Prostate gland (tissue), 2 donors: ENCODE measurements at regions not wholly inside any gene's neighbourhood (a gene's known extent, or its start where the extent isn't known, plus 50 kb on each side); places are given as distances from the start of the nearest gene placed in this dataset.

ENCODE experiments used
- DNase-seq: peaks from one replicate; pipeline ENCODE4 v3.0.0-alpha.2; 2019; ENCODE audit warnings: low spot score
- H3K27ac ChIP-seq, 2 donors: fragments of 200-600 bp; sonication (generic); 2 replicates each; pipeline ENCODE4 v1.5.1; 2017 to 2019
- H3K27me3 ChIP-seq: fragments of 200-600 bp; sonication (generic); replicated peaks from 2 replicates; pipeline ENCODE4 v1.5.1; 2019; ENCODE audit not compliant: insufficient read depth
- H3K36me3 ChIP-seq, 2 donors: fragments of 200-600 bp; sonication (generic); 1 replicate in 1 of 2; 2 replicates in 1 of 2; pipeline versions ENCODE4 v1.5.1 to v1.8.1; 2017 to 2019
- H3K4me1 ChIP-seq: fragments of 200-600 bp; sonication (generic); replicated peaks from 2 replicates; pipeline ENCODE4 v1.5.1; 2019
- H3K4me3 ChIP-seq, 2 donors: fragments of 200-600 bp; sonication (generic); 2 replicates each; pipeline ENCODE4 v1.5.1; 2017 to 2019
- H3K9me3 ChIP-seq: fragments of 200-600 bp; sonication (generic); 2 replicates; pipeline ENCODE4 v1.5.1; 2017
- CTCF ChIP-seq, 4 experiments: fragments of 200-600 bp in 2 of 4; fragments of 450-650 bp in 2 of 4; sonication (generic) in 2 of 4; IDR thresholded peaks; 1 replicate in 3 of 4; 2 replicates in 1 of 4; pipeline ENCODE4 v1.5.1; 2016 to 2019; ENCODE audit warnings: antibody characterized with exemption in 4 of 4, mild to moderate bottlenecking in 2 of 4, moderate library complexity in 2 of 4
- POLR2A ChIP-seq: fragments of 450-650 bp; IDR thresholded peaks from one replicate; pipeline ENCODE4 v1.6.1; 2016; ENCODE audit warnings: antibody characterized with exemption, mild to moderate bottlenecking
- POLR2AphosphoS5 ChIP-seq: sonication (generic); formaldehyde crosslinking; IDR thresholded peaks from one replicate; pipeline ENCODE4 v1.6.1; 2017; ENCODE audit warnings: antibody characterized with exemption
- WGBS: methylation state at CpG from one replicate; pipeline ENCODE4 v1.1.5; 2018; 5-methylcytosine and 5-hydroxymethylcytosine counted together
- intact Hi-C: fragments of 100-400 bp; cut with DNase I; formaldehyde crosslinking; loops from one replicate; pipeline ENCODE4 v1.14.2; 2022

- intact Hi-C loops = no loop called here
- Histone ChIP-seq H3K9me3 (no peaks in the 10 kb centered on the region), H3K36me3 (no peaks in the 10 kb centered on the region), H3K4me1 (no peaks in the 10 kb centered on the region), H3K4me3 (no peak overlapping the region), H3K27ac (no peak overlapping the region), H3K27me3 (no peaks in the 10 kb centered on the region)
- no peak for DNase-seq
- no peak for TF ChIP-seq CTCF (IDR thresholded peaks at IDR 0.05)
- TF ChIP-seq POLR2AphosphoS5 = no peak
- TF ChIP-seq POLR2A = no peak
- WGBS = 20% methylated on average over 2 of the region's 2 CpGs
Observed at GRCh38 chr5:82798676-82799075, 278.5 kb downstream of the TMEM167A start.

- H3K36me3 ChIP-seq = no peaks in the 10 kb centered on the region
- 61% methylated on average over 5 of the region's 5 CpGs for WGBS
- no peak for TF ChIP-seq CTCF (IDR thresholded peaks at IDR 0.05)
- TF ChIP-seq POLR2AphosphoS5 = no peak
- no peak for TF ChIP-seq POLR2A
- no peak overlapping the region for H3K27ac ChIP-seq
- no peaks in the 10 kb centered on the region for H3K27me3 ChIP-seq
- intact Hi-C loops = no loop called here
- H3K4me3 ChIP-seq = no peak overlapping the region
- H3K4me1 ChIP-seq = no peaks in the 10 kb centered on the region
- DNase-seq = no peak
- no peaks in the 10 kb centered on the region for H3K9me3 ChIP-seq
Observed at GRCh38 chr5:82796643-82797416, 280.4 kb downstream of the TMEM167A start.

- intact Hi-C loops = no loop called here
- Histone ChIP-seq H3K36me3 (no peaks in the 10 kb centered on the region), H3K27ac (no peak overlapping the region), H3K27me3 (no peaks in the 10 kb centered on the region), H3K9me3 (no peaks in the 10 kb centered on the region), H3K4me3 (no peak overlapping the region), H3K4me1 (no peaks in the 10 kb centered on the region)
- TF ChIP-seq POLR2AphosphoS5 (no peak), POLR2A (no peak), CTCF (IDR thresholded peaks at IDR 0.05) (no peak)
- no peak for DNase-seq
- 94% methylated on average over 2 of the region's 2 CpGs for WGBS
Observed at GRCh38 chr5:82794876-82795275, 282.3 kb downstream of the TMEM167A start.

GRCh38 chr5:82793808-82794419 lies 283.3 kb downstream of the TMEM167A start:
- Histone ChIP-seq H3K27ac (no peak overlapping the region), H3K9me3 (no peaks in the 10 kb centered on the region), H3K36me3 (no peaks in the 10 kb centered on the region), H3K27me3 (no peaks in the 10 kb centered on the region), H3K4me3 (no peak overlapping the region), H3K4me1 (no peaks in the 10 kb centered on the region)
- DNase-seq = no peak
- no peak for TF ChIP-seq POLR2AphosphoS5
- TF ChIP-seq POLR2A = no peak
- TF ChIP-seq CTCF (IDR thresholded peaks at IDR 0.05) = peak in 3 of 4 experiments; percentile 20 to 36 (median 29)
- intact Hi-C loops = no loop called here
- 83% methylated on average over 4 of the region's 4 CpGs for WGBS

GRCh38 chr5:82792096-82792495 lies 285.1 kb downstream of the TMEM167A start:
- Histone ChIP-seq H3K36me3 (no peaks in the 10 kb centered on the region), H3K9me3 (no peaks in the 10 kb centered on the region), H3K4me1 (no peaks in the 10 kb centered on the region), H3K27ac (no peak overlapping the region), H3K27me3 (no peaks in the 10 kb centered on the region), H3K4me3 (no peak overlapping the region)
- intact Hi-C loops = no loop called here
- TF ChIP-seq POLR2AphosphoS5 (no peak), POLR2A (no peak), CTCF (IDR thresholded peaks at IDR 0.05) (no peak)
- DNase-seq = no peak
- 27% methylated on average over 1 of the region's 1 CpG for WGBS
